Activated CD8-positive, alpha-beta memory T cell treated with anti-CD3 and anti-CD28 coated beads for 36 hours (primary cell): ENCODE measurements at regions not wholly inside any gene's neighbourhood (a gene's known extent, or its start where the extent isn't known, plus 50 kb on each side); places are given as distances from the start of the nearest gene placed in this dataset.

Experiments
- CTCF ChIA-PET: fragments of 350-600 bp; sonication (Branson Sonifier 250); formaldehyde crosslinking; loops from one replicate; lab custom pipeline; 2021; ENCODE audit warnings: antibody characterized with exemption; lab: Charles Lee
- POLR2A ChIA-PET: fragments of 350-600 bp; sonication (Branson Sonifier 250); formaldehyde crosslinking; loops from one replicate; lab custom pipeline; 2021; ENCODE audit warnings: antibody characterized with exemption; lab: Charles Lee

GRCh38 chr4:180811556-180811955, 1431.6 kb upstream of the TENM3 start:
- CTCF ChIA-PET: no interaction called here
- POLR2A ChIA-PET: no interaction called here

- POLR2A ChIA-PET: no interaction called here
- CTCF ChIA-PET: no interaction called here
These were observed 1430.4 kb upstream of the TENM3 start for GRCh38 chr4:180812783-180813182.

GRCh38 chr4:180814875-180815417, 1428.3 kb upstream of the TENM3 start:
- POLR2A ChIA-PET: no interaction called here
- CTCF ChIA-PET: no interaction called here

- ChIA-PET CTCF (no interaction called here), POLR2A (no interaction called here)
These were observed 1425.7 kb upstream of the TENM3 start for GRCh38 chr4:180817529-180817928.

- CTCF ChIA-PET: no interaction called here
- POLR2A ChIA-PET: no interaction called here
These were observed 1420.1 kb upstream of the TENM3 start for GRCh38 chr4:180823108-180823507.

GRCh38 chr4:180827232-180828009, 1415.8 kb upstream of the TENM3 start:
- ChIA-PET POLR2A (no interaction called here), CTCF (no interaction called here)

GRCh38 chr4:180828455-180829018, 1414.7 kb upstream of the TENM3 start:
- POLR2A ChIA-PET: no interaction called here
- CTCF ChIA-PET: no interaction called here

- ChIA-PET POLR2A (no interaction called here), CTCF (no interaction called here)
These were observed 1411.1 kb upstream of the TENM3 start for GRCh38 chr4:180832073-180832472.

GRCh38 chr4:180840142-180840541, 1403.1 kb upstream of the TENM3 start:
- ChIA-PET POLR2A (no interaction called here), CTCF (no interaction called here)

- POLR2A ChIA-PET: no interaction called here
- CTCF ChIA-PET: no interaction called here
These were observed 1392.8 kb upstream of the TENM3 start for GRCh38 chr4:180850318-180850940.

- POLR2A ChIA-PET: no interaction called here
- CTCF ChIA-PET: no interaction called here
These were observed 1390.5 kb upstream of the TENM3 start for GRCh38 chr4:180852738-180853137.

- CTCF ChIA-PET: no interaction called here
- POLR2A ChIA-PET: no interaction called here
These were observed 1388.0 kb upstream of the TENM3 start for GRCh38 chr4:180855184-180855583.

- ChIA-PET POLR2A (no interaction called here), CTCF (no interaction called here)
These were observed 1383.0 kb upstream of the TENM3 start for GRCh38 chr4:180860089-180860720.

GRCh38 chr4:180861651-180862050, 1381.6 kb upstream of the TENM3 start:
- ChIA-PET CTCF (no interaction called here), POLR2A (no interaction called here)

- CTCF ChIA-PET: no interaction called here
- POLR2A ChIA-PET: no interaction called here
These were observed 1376.1 kb upstream of the TENM3 start for GRCh38 chr4:180866933-180867643.

- ChIA-PET CTCF (no interaction called here), POLR2A (no interaction called here)
These were observed 1372.6 kb upstream of the TENM3 start for GRCh38 chr4:180870623-180871022.

- ChIA-PET POLR2A (no interaction called here), CTCF (no interaction called here)
These were observed 1344.9 kb upstream of the TENM3 start for GRCh38 chr4:180898305-180898704.

GRCh38 chr4:180900781-180901180, 1342.4 kb upstream of the TENM3 start:
- CTCF ChIA-PET: no interaction called here

GRCh38 chr4:180909279-180909678, 1333.9 kb upstream of the TENM3 start:
- ChIA-PET CTCF (no interaction called here), POLR2A (no interaction called here)

More at GRCh38 chr4:180900781-180901180, 1342.4 kb upstream of the TENM3 start:
- POLR2A ChIA-PET: no interaction called here

GRCh38 chr4:180913750-180914149, 1329.5 kb upstream of the TENM3 start:
- ChIA-PET CTCF (no interaction called here), POLR2A (no interaction called here)
